Activated CD4-positive, alpha-beta T cell treated with anti-CD3 and anti-CD28 coated beads, Interleukin-2, Interleukin-4, amounts not matched to agents 100 ng/mL and 50 ng/mL, durations not matched to agents 16 hours and 8 hours (primary cell): ENCODE measurements at regions not wholly inside any gene's neighbourhood (a gene's known extent, or its start where the extent isn't known, plus 50 kb on each side); places are given as distances from the start of the nearest gene placed in this dataset.

Source experiments
- DNase-seq: peaks from one replicate; pipeline ENCODE4 v3.0.0-alpha.2; 2020; ENCODE audit warnings: low spot score

- no peak for DNase-seq
Observed at GRCh38 chr13:95352486-95352885, 51.2 kb upstream of the ABCC4 start.

GRCh38 chr13:95354156-95354555 is 52.9 kb upstream of the ABCC4 start:
- no peak for DNase-seq

GRCh38 chr13:95354680-95355487 is 53.6 kb upstream of the ABCC4 start:
- DNase-seq: no peak

- DNase-seq: no peak
Observed at GRCh38 chr13:95355494-95355893, 54.2 kb upstream of the ABCC4 start.

GRCh38 chr13:95356916-95357315 is 55.7 kb upstream of the ABCC4 start:
- no peak for DNase-seq

- no peak for DNase-seq
Observed at GRCh38 chr13:95357875-95358274, 56.6 kb upstream of the ABCC4 start.

GRCh38 chr13:95360052-95360451 is 58.8 kb upstream of the ABCC4 start:
- no peak for DNase-seq

- DNase-seq: no peak
Observed at GRCh38 chr13:95360464-95361097, 59.3 kb upstream of the ABCC4 start.

GRCh38 chr13:95361686-95362085 is 60.4 kb upstream of the ABCC4 start:
- no peak for DNase-seq

GRCh38 chr13:95362666-95363065 is 61.4 kb upstream of the ABCC4 start:
- DNase-seq: no peak

- DNase-seq: no peak
Observed at GRCh38 chr13:95367309-95367843, 66.1 kb upstream of the ABCC4 start.

- peak; percentile 6 for DNase-seq
Observed at GRCh38 chr13:95368998-95369397, 67.7 kb upstream of the ABCC4 start.

- no peak for DNase-seq
Observed at GRCh38 chr13:95375706-95376105, 74.5 kb upstream of the ABCC4 start.

- DNase-seq: no peak
Observed at GRCh38 chr13:95378603-95379002, 77.4 kb upstream of the ABCC4 start.

GRCh38 chr13:95380468-95381211 is 79.4 kb upstream of the ABCC4 start:
- DNase-seq: peak; percentile 75

GRCh38 chr13:95381212-95381527 is 79.9 kb upstream of the ABCC4 start:
- no peak for DNase-seq

- no peak for DNase-seq
Observed at GRCh38 chr13:95382411-95382810, 81.2 kb upstream of the ABCC4 start.

GRCh38 chr13:95382916-95383315 is 81.7 kb upstream of the ABCC4 start:
- DNase-seq: no peak

GRCh38 chr13:95385373-95385772 is 84.1 kb upstream of the ABCC4 start:
- DNase-seq: no peak

- DNase-seq: no peak
Observed at GRCh38 chr13:95385798-95386197, 84.5 kb upstream of the ABCC4 start.

GRCh38 chr13:95386370-95386769 is 85.1 kb upstream of the ABCC4 start:
- no peak for DNase-seq

GRCh38 chr13:95387733-95388207 is 86.5 kb upstream of the ABCC4 start:
- no peak for DNase-seq
